Left ventricle myocardium inferior (tissue), 1 donor: ENCODE measurements at regions not wholly inside any gene's neighbourhood (a gene's known extent, or its start where the extent isn't known, plus 50 kb on each side); places are given as distances from the start of the nearest gene placed in this dataset.

Source experiments
- DNase-seq: peaks from one replicate; pipeline ENCODE4 v3.0.0-alpha.2; 2020
- H3K27ac ChIP-seq: fragments of 200-600 bp; replicated peaks from 2 replicates; pipeline ENCODE4 v1.8.0; 2021
- H3K27me3 ChIP-seq: fragments of 200-600 bp; 2 replicates; pipeline ENCODE4 v1.8.0; 2021; ENCODE audit warnings: low read depth
- H3K36me3 ChIP-seq: fragments of 200-600 bp; 2 replicates; pipeline ENCODE4 v1.8.0; 2021
- H3K4me1 ChIP-seq: fragments of 200-600 bp; 2 replicates; pipeline ENCODE4 v1.8.0; 2021
- H3K4me3 ChIP-seq: fragments of 200-600 bp; 2 replicates; pipeline ENCODE4 v1.8.0; 2021; ENCODE audit warnings: mild to moderate bottlenecking, moderate library complexity
- H3K9me3 ChIP-seq: fragments of 200-600 bp; replicated peaks from 2 replicates; pipeline ENCODE4 v1.8.0; 2021
- CTCF ChIP-seq: fragments of 200-600 bp; IDR thresholded peaks from 2 replicates; pipeline ENCODE4 v1.8.0; 2021; ENCODE audit warnings: antibody characterized with exemption, mild to moderate bottlenecking, borderline replicate concordance
- intact Hi-C: fragments of 100-400 bp; cut with micrococcal nuclease; formaldehyde crosslinking; loops from one replicate; pipeline ENCODE4 v1.11.0; 2022
- donor health status: DM: no; HTN: yes; CAD: no; lungs with severe emphysema.

GRCh38 chr10:109774121-109774440, 149.2 kb downstream of the XPNPEP1 start:
- H3K27me3 ChIP-seq, result peaks cover 6% of the 10 kb centered on the region
- H3K27ac ChIP-seq, result no peak overlapping the region
- no peaks in the 10 kb centered on the region for H3K36me3 ChIP-seq
- DNase-seq, result no peak
- H3K4me3 ChIP-seq, result no peak overlapping the region
- intact Hi-C loops, result no loop called here
- TF ChIP-seq CTCF, result no peak
- H3K9me3 ChIP-seq, result no peaks in the 10 kb centered on the region
- H3K4me1 ChIP-seq, result no peaks in the 10 kb centered on the region

- DNase-seq, result no peak
- TF ChIP-seq CTCF, result peak; percentile 37
- intact Hi-C loops, result no loop called here
Measured at GRCh38 chr10:109773288-109774120, 149.8 kb downstream of the XPNPEP1 start.

GRCh38 chr10:109770663-109771062, 152.6 kb downstream of the XPNPEP1 start:
- Histone ChIP-seq H3K4me3 (no peak overlapping the region), H3K36me3 (no peaks in the 10 kb centered on the region), H3K4me1 (no peaks in the 10 kb centered on the region), H3K9me3 (peaks cover 4% of the 10 kb centered on the region), H3K27ac (no peak overlapping the region), H3K27me3 (no peaks in the 10 kb centered on the region)
- no peak for DNase-seq
- intact Hi-C loops, result no loop called here
- no peak for TF ChIP-seq CTCF

More at GRCh38 chr10:109773288-109774120, 149.8 kb downstream of the XPNPEP1 start:
- Histone ChIP-seq H3K36me3 (no peaks in the 10 kb centered on the region), H3K27me3 (peaks cover under 1% of the 10 kb centered on the region), H3K9me3 (no peaks in the 10 kb centered on the region), H3K4me3 (no peak overlapping the region), H3K27ac (no peak overlapping the region), H3K4me1 (no peaks in the 10 kb centered on the region)

GRCh38 chr10:109769966-109770365, 153.3 kb downstream of the XPNPEP1 start:
- Histone ChIP-seq H3K4me3 (no peak overlapping the region), H3K4me1 (no peaks in the 10 kb centered on the region), H3K9me3 (peaks cover 9% of the 10 kb centered on the region), H3K27me3 (no peaks in the 10 kb centered on the region), H3K27ac (no peak overlapping the region), H3K36me3 (no peaks in the 10 kb centered on the region)
- intact Hi-C loops, result no loop called here
- no peak for DNase-seq
- no peak for TF ChIP-seq CTCF

GRCh38 chr10:109765838-109766237, 157.5 kb downstream of the XPNPEP1 start:
- H3K9me3 ChIP-seq, result peaks cover 9% of the 10 kb centered on the region
- no peaks in the 10 kb centered on the region for H3K36me3 ChIP-seq
- no peak overlapping the region for H3K27ac ChIP-seq
- DNase-seq, result no peak
- TF ChIP-seq CTCF, result no peak
- H3K27me3 ChIP-seq, result no peaks in the 10 kb centered on the region
- no peak overlapping the region for H3K4me3 ChIP-seq
- intact Hi-C loops, result no loop called here
- no peaks in the 10 kb centered on the region for H3K4me1 ChIP-seq
